ENCODE measurements at regions not wholly inside any gene's neighbourhood (a gene's known extent, or its start where the extent isn't known, plus 50 kb on each side); places are given as distances from the start of the nearest gene placed in this dataset.
"Not testable (repeated sequence)": the region's sequence is repeated elsewhere in the genome, so short reads cannot be mapped to it uniquely, and the experiment has no call there.

GRCh38 chr2:190150413-190150812 is 87.9 kb upstream of the MSTN start:
- H3K27me3 Mint-ChIP-seq: peaks cover under 1% of the 10 kb centered on the region
- H3K27ac Mint-ChIP-seq: no peak overlapping the region
- peaks cover 4% of the 10 kb centered on the region for H3K36me3 Mint-ChIP-seq
- H3K4me1 Mint-ChIP-seq: peaks cover 0 to 2% (median 0%) of the 10 kb centered on the region in 3 donors
- peaks cover 4 to 11% (median 10%) of the 10 kb centered on the region in 3 donors for H3K9me3 Mint-ChIP-seq
- H3K4me3 Mint-ChIP-seq: no peak overlapping the region

DNA sequence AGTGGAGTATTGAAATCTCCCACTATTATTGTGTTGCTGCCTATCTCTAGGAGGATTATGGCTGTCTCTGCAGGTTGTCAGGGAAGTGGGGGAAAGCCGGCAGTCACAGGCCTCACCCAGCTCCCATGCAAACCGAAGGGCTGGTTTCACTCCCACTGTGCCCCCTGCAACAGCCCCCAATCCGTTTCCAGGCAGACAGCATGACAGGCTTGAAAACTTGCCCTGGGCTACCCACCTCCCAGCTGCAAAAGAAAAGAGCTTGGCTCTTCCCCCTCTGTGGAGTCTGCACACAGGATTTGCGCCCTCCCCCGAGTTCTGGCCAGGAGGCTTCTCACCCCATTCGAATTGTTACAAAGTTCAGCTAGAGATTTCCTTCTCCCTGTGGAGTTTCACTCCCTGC is 87.4 kb upstream of the MSTN start:
- H3K9me3 Mint-ChIP-seq: peaks cover 4 to 11% (median 10%) of the 10 kb centered on the region in 3 donors
- H3K27ac Mint-ChIP-seq: no peak overlapping the region
- H3K36me3 Mint-ChIP-seq: peaks cover 4% of the 10 kb centered on the region
- H3K4me1 Mint-ChIP-seq: peaks cover 0 to 2% (median 0%) of the 10 kb centered on the region in 3 donors
- H3K4me3 Mint-ChIP-seq: no peak overlapping the region
- no peaks in the 10 kb centered on the region for H3K27me3 Mint-ChIP-seq

DNA sequence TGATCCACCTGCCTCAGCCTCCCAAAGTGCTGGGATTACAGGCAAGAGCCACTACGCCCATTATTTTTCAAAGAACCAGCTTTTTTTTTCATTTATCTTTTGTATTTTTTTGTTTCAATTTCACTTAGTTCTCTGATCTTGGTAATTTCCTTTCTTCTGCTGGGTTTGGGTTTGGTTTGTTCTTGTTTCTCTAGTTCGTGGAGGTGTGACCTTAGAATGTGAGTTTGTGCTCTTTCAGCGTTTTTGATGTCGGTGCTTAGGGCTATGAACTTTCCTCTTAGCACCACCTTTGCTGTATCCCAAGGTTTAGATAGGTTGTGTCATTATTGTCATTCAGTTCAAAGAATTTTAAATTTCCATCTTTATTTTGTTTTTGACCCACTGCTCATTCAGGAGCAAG is 86.7 kb upstream of the MSTN start:
- Mint-ChIP-seq H3K4me3 (no peak overlapping the region), H3K27me3 (no peaks in the 10 kb centered on the region), H3K36me3 (peaks cover 4% of the 10 kb centered on the region), H3K4me1 (peaks cover 0 to 2% (median 0%) of the 10 kb centered on the region in 3 donors), H3K27ac (no peak overlapping the region), H3K9me3 (peaks cover 4 to 11% (median 10%) of the 10 kb centered on the region in 3 donors)

DNA sequence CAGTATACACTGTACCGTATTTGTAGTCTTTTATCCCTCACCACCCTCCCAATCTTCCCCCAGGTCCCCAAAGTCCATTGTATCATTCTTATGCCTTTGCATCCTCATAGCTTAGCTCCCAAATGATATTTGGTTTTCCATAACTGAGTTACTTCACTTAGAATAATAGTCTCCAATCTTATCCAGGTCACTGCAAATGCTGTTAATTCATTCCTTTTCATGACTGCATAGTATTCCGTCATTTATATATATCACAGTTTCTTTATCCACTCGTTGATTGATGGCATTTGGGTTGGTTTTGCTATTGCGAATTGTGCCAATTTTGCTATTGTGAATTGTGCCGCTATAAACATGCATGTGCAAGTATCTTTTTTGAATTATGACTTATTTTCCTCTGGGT is 83.6 kb upstream of the MSTN start:
- H3K4me1 Mint-ChIP-seq, H3K36me3 Mint-ChIP-seq, H3K27me3 Mint-ChIP-seq, H3K27ac Mint-ChIP-seq, H3K4me3 Mint-ChIP-seq: not testable (repeated sequence)
- H3K9me3 Mint-ChIP-seq: peaks cover 7 to 21% (median 13%) of the 10 kb centered on the region in 3 donors

DNA sequence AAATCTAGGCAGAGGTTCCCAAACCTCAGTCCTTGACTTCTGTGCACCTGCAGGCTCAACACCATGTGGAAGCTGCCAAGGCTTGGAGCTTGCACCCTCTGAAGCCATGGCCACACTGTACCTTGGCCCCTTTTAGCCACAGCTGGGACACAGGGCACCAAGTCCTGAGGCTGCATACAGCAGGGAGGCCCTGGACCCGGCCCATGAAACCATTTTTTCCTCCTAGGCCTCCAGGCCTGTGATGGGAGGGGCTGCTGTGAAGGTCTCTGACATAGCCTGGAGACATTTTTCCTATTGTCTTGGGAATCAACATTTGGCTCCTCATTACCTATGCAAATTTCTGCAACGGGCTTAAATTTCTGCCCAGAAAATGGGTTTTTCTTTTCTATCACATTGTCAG is 77.9 kb upstream of the MSTN start:
- H3K36me3 Mint-ChIP-seq, H3K4me1 Mint-ChIP-seq, H3K4me3 Mint-ChIP-seq: not testable (repeated sequence)

DNA sequence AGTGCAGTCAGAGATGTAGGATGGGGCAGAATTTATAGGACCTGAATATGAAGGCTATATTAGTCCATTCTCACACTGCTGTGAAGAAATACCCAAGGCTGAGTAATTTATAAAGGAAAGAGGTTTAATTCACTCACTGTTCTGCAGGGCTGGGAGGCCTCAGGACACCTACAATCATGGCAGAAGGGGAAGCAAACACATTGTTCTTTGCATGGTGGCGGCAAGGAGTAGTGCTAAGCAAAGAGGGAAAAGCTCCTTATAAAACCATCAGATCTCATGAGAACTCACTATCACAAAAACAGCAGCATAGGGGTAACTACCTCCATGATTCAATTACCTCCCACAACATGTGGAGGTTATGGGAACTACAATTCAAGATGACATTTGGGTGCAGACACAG is 76.8 kb upstream of the MSTN start:
- Mint-ChIP-seq H3K27ac (no peak overlapping the region), H3K36me3 (peaks cover 2% of the 10 kb centered on the region)

More for the DNA sequence above, 77.9 kb upstream of the MSTN start:
- H3K27me3 Mint-ChIP-seq, H3K27ac Mint-ChIP-seq: not testable (repeated sequence)
- peaks cover 6 to 29% (median 20%) of the 10 kb centered on the region in 3 donors for H3K9me3 Mint-ChIP-seq

GRCh38 chr2:190138032-190138431 is 75.5 kb upstream of the MSTN start:
- peaks cover 2% of the 10 kb centered on the region for H3K36me3 Mint-ChIP-seq
- H3K9me3 Mint-ChIP-seq: peaks cover 9 to 32% (median 20%) of the 10 kb centered on the region in 3 donors
- H3K27ac Mint-ChIP-seq: no peak overlapping the region
- no peaks in the 10 kb centered on the region for H3K27me3 Mint-ChIP-seq
- H3K4me1 Mint-ChIP-seq: no peaks in the 10 kb centered on the region
- H3K4me3 Mint-ChIP-seq: no peak overlapping the region

More for the DNA sequence above, 76.8 kb upstream of the MSTN start:
- Mint-ChIP-seq H3K9me3 (peaks cover 6 to 32% (median 20%) of the 10 kb centered on the region in 3 donors), H3K4me1 (no peaks in the 10 kb centered on the region), H3K27me3 (no peaks in the 10 kb centered on the region), H3K4me3 (no peak overlapping the region)

GRCh38 chr2:190137561-190137960 is 75.0 kb upstream of the MSTN start:
- no peak overlapping the region for H3K4me3 Mint-ChIP-seq
- no peaks in the 10 kb centered on the region for H3K27me3 Mint-ChIP-seq
- no peak overlapping the region for H3K27ac Mint-ChIP-seq
- peaks cover 9 to 32% (median 20%) of the 10 kb centered on the region in 3 donors for H3K9me3 Mint-ChIP-seq
- H3K4me1 Mint-ChIP-seq: no peaks in the 10 kb centered on the region
- H3K36me3 Mint-ChIP-seq: peaks cover 2% of the 10 kb centered on the region

- Mint-ChIP-seq H3K27me3 (no peaks in the 10 kb centered on the region), H3K4me3 (no peak overlapping the region), H3K27ac (no peak overlapping the region), H3K36me3 (peaks cover 2% of the 10 kb centered on the region), H3K4me1 (no peaks in the 10 kb centered on the region), H3K9me3 (peaks cover 9 to 28% (median 20%) of the 10 kb centered on the region in 3 donors)
Observed at GRCh38 chr2:190136825-190137224, 74.3 kb upstream of the MSTN start.

DNA sequence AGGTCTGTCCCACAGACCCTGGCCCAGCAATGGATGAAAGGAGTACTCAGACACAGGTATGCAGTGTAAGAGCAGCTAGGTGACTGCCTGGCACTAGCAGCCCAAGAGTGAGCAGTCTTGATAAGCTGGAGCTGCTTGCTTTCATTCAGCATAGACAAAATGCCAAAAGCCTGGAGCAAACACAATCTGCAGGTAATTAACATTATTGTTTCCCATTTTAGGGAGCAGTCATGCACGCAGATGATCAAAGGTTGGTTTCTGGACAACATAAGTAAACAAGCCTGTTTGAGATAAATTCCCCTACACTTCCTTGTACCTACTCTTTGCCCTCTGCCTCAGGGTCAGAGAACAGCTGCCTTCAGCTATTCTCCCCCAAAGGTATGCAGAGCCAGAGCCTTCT is 73.7 kb upstream of the MSTN start:
- peaks cover 6 to 23% (median 16%) of the 10 kb centered on the region in 3 donors for H3K9me3 Mint-ChIP-seq
- H3K27ac Mint-ChIP-seq: no peak overlapping the region
- no peaks in the 10 kb centered on the region for H3K4me1 Mint-ChIP-seq
- H3K4me3 Mint-ChIP-seq: no peak overlapping the region
- H3K27me3 Mint-ChIP-seq: no peaks in the 10 kb centered on the region
- peaks cover 2% of the 10 kb centered on the region for H3K36me3 Mint-ChIP-seq

- no peaks in the 10 kb centered on the region for H3K36me3 Mint-ChIP-seq
- peaks cover 0 to 3% (median 0%) of the 10 kb centered on the region in 3 donors for H3K9me3 Mint-ChIP-seq
- H3K27ac Mint-ChIP-seq: no peak overlapping the region
- no peak overlapping the region for H3K4me3 Mint-ChIP-seq
- H3K27me3 Mint-ChIP-seq: no peaks in the 10 kb centered on the region
- no peaks in the 10 kb centered on the region for H3K4me1 Mint-ChIP-seq
Observed at GRCh38 chr2:190129421-190130199, 67.1 kb upstream of the MSTN start.

GRCh38 chr2:190127651-190128050 is 65.1 kb upstream of the MSTN start:
- H3K4me3 Mint-ChIP-seq: no peak overlapping the region
- no peaks in the 10 kb centered on the region for H3K4me1 Mint-ChIP-seq
- no peak overlapping the region for H3K27ac Mint-ChIP-seq
- no peaks in the 10 kb centered on the region for H3K36me3 Mint-ChIP-seq
- H3K9me3 Mint-ChIP-seq: no peaks in the 10 kb centered on the region
- no peaks in the 10 kb centered on the region for H3K27me3 Mint-ChIP-seq

DNA sequence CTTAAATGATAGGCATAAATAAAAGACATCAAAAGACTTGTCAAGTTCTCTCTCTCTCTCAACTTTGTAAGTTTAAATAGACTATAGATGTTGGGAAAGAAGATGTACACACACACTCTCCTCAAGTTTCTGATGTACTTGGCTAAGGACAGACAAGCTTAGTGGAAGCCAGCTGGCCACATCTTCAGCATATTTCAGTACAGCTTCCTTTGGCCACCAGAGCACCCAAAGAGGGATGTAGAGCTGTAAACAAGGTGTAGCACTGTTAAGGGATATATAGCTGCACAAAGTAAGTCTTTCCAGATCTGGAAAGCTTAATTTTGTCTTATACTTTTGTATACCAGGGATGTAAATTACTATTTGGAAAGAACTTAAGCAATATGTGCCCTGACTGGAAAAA is 64.3 kb upstream of the MSTN start:
- Mint-ChIP-seq H3K27ac (no peak overlapping the region), H3K27me3 (no peaks in the 10 kb centered on the region), H3K4me3 (peak overlapping the region in 1 of 4 donors; percentile 31), H3K36me3 (no peaks in the 10 kb centered on the region), H3K4me1 (peaks cover 5 to 6% (median 6%) of the 10 kb centered on the region in 3 donors), H3K9me3 (no peaks in the 10 kb centered on the region)

DNA sequence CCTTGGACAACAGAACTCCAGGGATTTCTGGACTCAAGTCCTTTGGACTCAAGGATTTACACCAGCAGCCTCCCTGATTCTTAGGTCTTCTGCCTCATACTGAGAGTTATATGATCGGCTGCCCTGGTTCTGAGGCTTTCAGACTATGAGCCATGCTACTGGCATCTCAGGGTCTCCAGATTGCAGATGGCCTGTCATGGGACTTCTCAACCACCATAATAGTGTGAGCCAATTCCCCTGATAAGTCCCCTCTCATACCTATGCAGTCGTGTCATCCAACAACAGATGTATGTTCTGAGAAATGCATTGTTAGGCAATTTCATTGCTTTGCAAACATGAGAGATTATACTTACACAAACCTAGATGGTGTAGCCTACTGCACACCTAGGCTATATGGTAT is 61.4 kb upstream of the MSTN start:
- H3K9me3 Mint-ChIP-seq: peaks cover 0 to 2% (median 0%) of the 10 kb centered on the region in 3 donors
- H3K4me1 Mint-ChIP-seq: peaks cover 14 to 21% (median 17%) of the 10 kb centered on the region in 3 donors
- H3K27me3 Mint-ChIP-seq: no peaks in the 10 kb centered on the region
- no peak overlapping the region for H3K27ac Mint-ChIP-seq
- H3K4me3 Mint-ChIP-seq: no peak overlapping the region
- H3K36me3 Mint-ChIP-seq: no peaks in the 10 kb centered on the region

GRCh38 chr2:190121971-190122370 is 59.4 kb upstream of the MSTN start:
- H3K9me3 Mint-ChIP-seq: peaks cover 0 to 2% (median 0%) of the 10 kb centered on the region in 3 donors
- H3K36me3 Mint-ChIP-seq: no peaks in the 10 kb centered on the region
- H3K4me3 Mint-ChIP-seq: no peak overlapping the region
- no peaks in the 10 kb centered on the region for H3K27me3 Mint-ChIP-seq
- H3K4me1 Mint-ChIP-seq: peaks cover 14 to 22% (median 17%) of the 10 kb centered on the region in 3 donors
- H3K27ac Mint-ChIP-seq: no peak overlapping the region

DNA sequence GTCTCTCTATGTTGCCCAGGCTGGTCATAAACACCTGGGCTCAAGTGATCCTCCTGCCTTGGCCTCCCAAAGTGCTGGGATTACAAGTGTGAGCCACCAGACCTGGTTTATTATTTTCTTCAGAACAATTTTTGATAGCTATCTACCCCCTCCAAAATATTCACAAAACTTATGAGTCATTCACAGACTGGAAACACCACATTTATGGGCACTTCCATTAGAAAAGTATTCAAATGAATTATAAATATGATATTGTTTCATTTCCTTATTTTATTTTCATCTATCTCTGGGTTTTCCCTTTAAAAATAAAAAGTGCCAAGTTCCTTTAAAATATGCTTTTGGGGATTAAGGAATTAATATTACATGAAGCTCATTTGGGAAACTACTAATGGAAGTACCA is 58.8 kb upstream of the MSTN start:
- peaks cover 14 to 22% (median 17%) of the 10 kb centered on the region in 3 donors for H3K4me1 Mint-ChIP-seq
- no peaks in the 10 kb centered on the region for H3K36me3 Mint-ChIP-seq
- H3K27me3 Mint-ChIP-seq: no peaks in the 10 kb centered on the region
- H3K9me3 Mint-ChIP-seq: peaks cover 0 to 2% (median 0%) of the 10 kb centered on the region in 3 donors
- no peak overlapping the region for H3K27ac Mint-ChIP-seq
- no peak overlapping the region for H3K4me3 Mint-ChIP-seq

Data from IgD-negative memory B cell (primary cell).